Neural cell (in vitro differentiated cells): ENCODE measurements at regions not wholly inside any gene's neighbourhood (a gene's known extent, or its start where the extent isn't known, plus 50 kb on each side); places are given as distances from the start of the nearest gene placed in this dataset.

Source experiments
- H2AFZ ChIP-seq: fragments of 200-600, 300-800 bp; sonication (generic), shearing (Covaris generic); 2 replicates; pipeline ENCODE4 v1.6.0; 2014; ENCODE audit warnings: low read depth, mild to moderate bottlenecking, antibody characterized with exemption, low read length, moderate library complexity
- H3F3A ChIP-seq: fragments of 200-600 bp; shearing (Covaris generic); 2 replicates; pipeline ENCODE4 v1.6.1; 2016; ENCODE audit warnings: mild to moderate bottlenecking, moderate library complexity, mixed read lengths, antibody characterized with exemption, low read length; ENCODE audit not compliant: insufficient read depth, poor library complexity, severe bottlenecking
- H3K27ac ChIP-seq: fragments of 200-600, 300-800 bp; sonication (generic), shearing (Covaris generic); 2 replicates; pipeline ENCODE4 v1.5.1; 2014; ENCODE audit warnings: mild to moderate bottlenecking, low read length, moderate library complexity
- H3K27me3 ChIP-seq: fragments of 300-800, 200-600 bp; sonication (generic), shearing (Covaris generic); 2 replicates; pipeline ENCODE4 v1.6.0; 2014; ENCODE audit warnings: mild to moderate bottlenecking, low read depth, low read length, moderate library complexity; ENCODE audit not compliant: insufficient read depth
- H3K36me3 ChIP-seq: fragments of 300-800, 200-600 bp; sonication (generic), shearing (Covaris generic); 2 replicates; pipeline ENCODE4 v1.5.1; 2014; ENCODE audit warnings: mild to moderate bottlenecking, antibody characterized with exemption, low read length, moderate library complexity; ENCODE audit not compliant: insufficient read depth
- H3K4me2 ChIP-seq: fragments of 300-800, 200-600 bp; sonication (generic), shearing (Covaris generic); 2 replicates; pipeline ENCODE4 v1.6.0; 2014; ENCODE audit warnings: mild to moderate bottlenecking, low read length
- H3K4me3 ChIP-seq: fragments of 300-800, 200-600 bp; sonication (generic), shearing (Covaris generic); 2 replicates; pipeline ENCODE4 v1.5.1; 2014; ENCODE audit warnings: mild to moderate bottlenecking, low read length, moderate library complexity
- H3K79me2 ChIP-seq: fragments of 200-600 bp; shearing (Covaris generic); replicated peaks from 2 replicates; pipeline ENCODE4 v1.6.0; 2014; ENCODE audit warnings: mild to moderate bottlenecking, low read length, moderate library complexity; ENCODE audit not compliant: insufficient read depth
- H3K9ac ChIP-seq: fragments of 300-800, 200-600 bp; sonication (generic), shearing (Covaris generic); 2 replicates; pipeline ENCODE4 v1.6.1; 2016; ENCODE audit warnings: mild to moderate bottlenecking, low read length, mixed read lengths
- H3K9me2 ChIP-seq: fragments of 200-600 bp; shearing (Covaris generic); 2 replicates; pipeline ENCODE4 v1.6.1; 2016; ENCODE audit warnings: mild to moderate bottlenecking, low read length, mixed read lengths; ENCODE audit not compliant: insufficient read depth
- H3K9me3 ChIP-seq: fragments of 200-600, 300-800 bp; sonication (generic), shearing (Covaris generic); 2 replicates; pipeline ENCODE4 v1.6.1; 2016; ENCODE audit warnings: mild to moderate bottlenecking, mixed run types, low read length, moderate library complexity, mixed read lengths
- H4K20me1 ChIP-seq: fragments of 200-600 bp; shearing (Covaris generic); 2 replicates; pipeline ENCODE4 v1.6.1; 2016; ENCODE audit warnings: mild to moderate bottlenecking, mixed run types; ENCODE audit not compliant: insufficient read depth
- EP300 ChIP-seq: fragments of 450-650 bp; conservative IDR thresholded peaks from 2 replicates; pipeline ENCODE4 v1.6.1; 2014; ENCODE audit warnings: antibody characterized with exemption, mild to moderate bottlenecking, moderate library complexity; ENCODE audit not compliant: poor library complexity, severe bottlenecking
- EZH2 ChIP-seq: fragments of 200-600, 300-800 bp; shearing (Covaris generic), sonication (generic); IDR thresholded peaks from 2 replicates; pipeline ENCODE4 v1.6.1; 2014; ENCODE audit warnings: antibody characterized with exemption, low read length, borderline replicate concordance, mild to moderate bottlenecking; ENCODE audit not compliant: insufficient read depth, poor library complexity, severe bottlenecking
- MXI1 ChIP-seq: fragments of 450-650 bp; conservative IDR thresholded peaks from 2 replicates; pipeline ENCODE4 v1.6.1; 2014; ENCODE audit warnings: antibody characterized with exemption, mild to moderate bottlenecking; ENCODE audit not compliant: poor library complexity, severe bottlenecking
- POLR2AphosphoS5 ChIP-seq: IDR thresholded peaks from 2 replicates; pipeline ENCODE4 v1.6.1; 2012
- RAD21 ChIP-seq: fragments of 450-650 bp; conservative IDR thresholded peaks from 2 replicates; pipeline ENCODE4 v1.6.1; 2014; ENCODE audit warnings: antibody characterized with exemption, mild to moderate bottlenecking, moderate library complexity
- SMC3 ChIP-seq: fragments of 450-650 bp; conservative IDR thresholded peaks from 2 replicates; pipeline ENCODE4 v1.6.1; 2014; ENCODE audit warnings: antibody characterized with exemption, mild to moderate bottlenecking, moderate library complexity; ENCODE audit not compliant: poor library complexity
- TAF1 ChIP-seq: IDR thresholded peaks from 2 replicates; pipeline ENCODE4 v1.6.1; 2012; ENCODE audit warnings: low read depth
- TF ChIP-seq, protein P1 (sequence below): fragments of 450-650 bp; IDR thresholded peaks from 2 replicates; pipeline ENCODE4 v1.5.1; 2014; ENCODE audit warnings: antibody characterized with exemption, mild to moderate bottlenecking, moderate library complexity; ENCODE audit not compliant: poor library complexity, severe bottlenecking
- TF ChIP-seq, protein P2 (sequence below): IDR thresholded peaks from 2 replicates; pipeline ENCODE4 v1.6.1; 2012; ENCODE audit warnings: borderline replicate concordance

DNA sequence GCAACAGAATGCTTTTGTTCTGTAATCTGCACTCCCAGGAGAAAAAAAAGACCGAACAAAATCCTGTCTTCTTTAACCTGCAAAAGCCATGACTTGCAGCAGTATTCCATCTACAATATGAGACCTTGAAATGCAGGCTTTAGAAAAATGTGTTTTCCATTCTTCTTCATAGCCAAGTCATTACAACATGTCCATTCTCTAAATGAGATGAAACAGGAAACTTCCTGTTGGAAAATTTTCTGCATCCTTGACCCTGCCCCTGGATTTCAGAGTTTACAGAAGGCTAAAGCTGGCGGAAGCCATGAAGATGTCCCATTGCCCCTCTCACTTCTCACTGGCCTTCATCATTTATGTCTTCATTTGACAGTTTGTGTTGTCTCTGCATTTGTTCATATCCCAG is 546.4 kb downstream of the TNS3 start:
- no peak overlapping the region for H3K4me3 ChIP-seq
- H2AFZ ChIP-seq = no peak overlapping the region
- H3K79me2 ChIP-seq = no peaks in the 10 kb centered on the region
- TF ChIP-seq, protein P1, sequence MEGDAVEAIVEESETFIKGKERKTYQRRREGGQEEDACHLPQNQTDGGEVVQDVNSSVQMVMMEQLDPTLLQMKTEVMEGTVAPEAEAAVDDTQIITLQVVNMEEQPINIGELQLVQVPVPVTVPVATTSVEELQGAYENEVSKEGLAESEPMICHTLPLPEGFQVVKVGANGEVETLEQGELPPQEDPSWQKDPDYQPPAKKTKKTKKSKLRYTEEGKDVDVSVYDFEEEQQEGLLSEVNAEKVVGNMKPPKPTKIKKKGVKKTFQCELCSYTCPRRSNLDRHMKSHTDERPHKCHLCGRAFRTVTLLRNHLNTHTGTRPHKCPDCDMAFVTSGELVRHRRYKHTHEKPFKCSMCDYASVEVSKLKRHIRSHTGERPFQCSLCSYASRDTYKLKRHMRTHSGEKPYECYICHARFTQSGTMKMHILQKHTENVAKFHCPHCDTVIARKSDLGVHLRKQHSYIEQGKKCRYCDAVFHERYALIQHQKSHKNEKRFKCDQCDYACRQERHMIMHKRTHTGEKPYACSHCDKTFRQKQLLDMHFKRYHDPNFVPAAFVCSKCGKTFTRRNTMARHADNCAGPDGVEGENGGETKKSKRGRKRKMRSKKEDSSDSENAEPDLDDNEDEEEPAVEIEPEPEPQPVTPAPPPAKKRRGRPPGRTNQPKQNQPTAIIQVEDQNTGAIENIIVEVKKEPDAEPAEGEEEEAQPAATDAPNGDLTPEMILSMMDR = no peak
- no peak for TF ChIP-seq SMC3
- TF ChIP-seq EZH2 = no peak
- no peak for TF ChIP-seq TAF1
- TF ChIP-seq POLR2AphosphoS5 = no peak
- TF ChIP-seq, protein P2, sequence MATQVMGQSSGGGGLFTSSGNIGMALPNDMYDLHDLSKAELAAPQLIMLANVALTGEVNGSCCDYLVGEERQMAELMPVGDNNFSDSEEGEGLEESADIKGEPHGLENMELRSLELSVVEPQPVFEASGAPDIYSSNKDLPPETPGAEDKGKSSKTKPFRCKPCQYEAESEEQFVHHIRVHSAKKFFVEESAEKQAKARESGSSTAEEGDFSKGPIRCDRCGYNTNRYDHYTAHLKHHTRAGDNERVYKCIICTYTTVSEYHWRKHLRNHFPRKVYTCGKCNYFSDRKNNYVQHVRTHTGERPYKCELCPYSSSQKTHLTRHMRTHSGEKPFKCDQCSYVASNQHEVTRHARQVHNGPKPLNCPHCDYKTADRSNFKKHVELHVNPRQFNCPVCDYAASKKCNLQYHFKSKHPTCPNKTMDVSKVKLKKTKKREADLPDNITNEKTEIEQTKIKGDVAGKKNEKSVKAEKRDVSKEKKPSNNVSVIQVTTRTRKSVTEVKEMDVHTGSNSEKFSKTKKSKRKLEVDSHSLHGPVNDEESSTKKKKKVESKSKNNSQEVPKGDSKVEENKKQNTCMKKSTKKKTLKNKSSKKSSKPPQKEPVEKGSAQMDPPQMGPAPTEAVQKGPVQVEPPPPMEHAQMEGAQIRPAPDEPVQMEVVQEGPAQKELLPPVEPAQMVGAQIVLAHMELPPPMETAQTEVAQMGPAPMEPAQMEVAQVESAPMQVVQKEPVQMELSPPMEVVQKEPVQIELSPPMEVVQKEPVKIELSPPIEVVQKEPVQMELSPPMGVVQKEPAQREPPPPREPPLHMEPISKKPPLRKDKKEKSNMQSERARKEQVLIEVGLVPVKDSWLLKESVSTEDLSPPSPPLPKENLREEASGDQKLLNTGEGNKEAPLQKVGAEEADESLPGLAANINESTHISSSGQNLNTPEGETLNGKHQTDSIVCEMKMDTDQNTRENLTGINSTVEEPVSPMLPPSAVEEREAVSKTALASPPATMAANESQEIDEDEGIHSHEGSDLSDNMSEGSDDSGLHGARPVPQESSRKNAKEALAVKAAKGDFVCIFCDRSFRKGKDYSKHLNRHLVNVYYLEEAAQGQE = no peak
- no peak for TF ChIP-seq MXI1
- TF ChIP-seq RAD21 = no peak
- no peak for TF ChIP-seq EP300
- H3K4me2 ChIP-seq = no peak overlapping the region
- no peaks in the 10 kb centered on the region for H3K27me3 ChIP-seq
- no peaks in the 10 kb centered on the region for H3K9me3 ChIP-seq
- no peaks in the 10 kb centered on the region for H3K36me3 ChIP-seq
- no peak overlapping the region for H3K9ac ChIP-seq
- no peaks in the 10 kb centered on the region for H4K20me1 ChIP-seq
- no peak overlapping the region for H3K27ac ChIP-seq
- no peaks in the 10 kb centered on the region for H3K9me2 ChIP-seq
- no peaks in the 10 kb centered on the region for H3F3A ChIP-seq

DNA sequence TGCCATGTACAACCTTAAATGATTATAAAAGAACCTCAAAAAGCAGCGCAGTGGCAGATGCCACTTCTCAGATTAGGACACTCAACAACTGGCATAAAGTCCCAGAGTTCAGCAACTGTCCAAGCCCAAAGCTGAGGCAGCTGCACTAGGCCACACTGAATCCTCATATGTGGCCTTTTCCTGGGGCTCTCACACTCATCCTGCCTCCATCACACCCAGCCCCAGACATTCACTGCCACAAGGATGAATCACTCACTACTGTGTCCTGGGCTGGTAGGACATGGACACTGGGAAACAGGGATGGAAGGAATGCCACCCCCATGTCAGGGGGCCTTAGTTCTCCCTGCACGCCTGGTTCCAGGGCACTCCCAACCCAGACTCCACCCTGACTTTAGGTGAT is 547.7 kb downstream of the TNS3 start:
- Histone ChIP-seq H3F3A (no peaks in the 10 kb centered on the region), H4K20me1 (no peaks in the 10 kb centered on the region), H3K9me3 (no peaks in the 10 kb centered on the region), H2AFZ (no peak overlapping the region), H3K27me3 (no peaks in the 10 kb centered on the region), H3K4me2 (no peak overlapping the region), H3K4me3 (no peak overlapping the region), H3K9me2 (no peaks in the 10 kb centered on the region), H3K79me2 (no peaks in the 10 kb centered on the region), H3K36me3 (no peaks in the 10 kb centered on the region), H3K27ac (no peak overlapping the region), H3K9ac (no peak overlapping the region)
- TF ChIP-seq TAF1 (no peak), SMC3 (no peak), EP300 (no peak), MXI1 (no peak), RAD21 (no peak), POLR2AphosphoS5 (no peak), EZH2 (no peak)
- TF ChIP-seq, protein P2 = no peak
- TF ChIP-seq, protein P1 = no peak
